PC-9 (cell line): ENCODE measurements at regions not wholly inside any gene's neighbourhood (a gene's known extent, or its start where the extent isn't known, plus 50 kb on each side); places are given as distances from the start of the nearest gene placed in this dataset.

Experiments used
- CTCF ChIP-seq: fragments of 200-600 bp; sonication (generic); conservative IDR thresholded peaks from 2 replicates; pipeline ENCODE4 v1.6.1; 2017; ENCODE audit warnings: mixed run types, antibody characterized with exemption, mild to moderate bottlenecking, moderate library complexity
- EZH2 ChIP-seq: fragments of 200-600 bp; sonication (generic); IDR thresholded peaks from 2 replicates; pipeline ENCODE4 v1.8.0; 2017; ENCODE audit warnings: antibody characterized with exemption, low read depth

GRCh38 chr5:159678657-159679392 is 237.5 kb upstream of the ADRA1B start:
- TF ChIP-seq CTCF (no peak), EZH2 (no peak)
